Caco-2 (cell line): ENCODE measurements at regions not wholly inside any gene's neighbourhood (a gene's known extent, or its start where the extent isn't known, plus 50 kb on each side); places are given as distances from the start of the nearest gene placed in this dataset.

Experiments used
- BruUV-seq: library from RNA; stranded (reverse); fragments of 400-500 nt; replicated peaks from 2 replicates; lab custom pipeline; 2021; lab: Mats Ljungman, UMichigan
- CTCF ChIA-PET: fragments of 300-600 bp; sonication (Branson Sonifier 250); formaldehyde crosslinking; loops from one replicate; lab custom pipeline; 2022; ENCODE audit warnings: antibody characterized with exemption; lab: Charles Lee
- POLR2A ChIA-PET: fragments of 300-600 bp; sonication (Branson Sonifier 250); formaldehyde crosslinking; loops from one replicate; lab custom pipeline; 2022; ENCODE audit warnings: antibody characterized with exemption; lab: Charles Lee
- DNase-seq, 2 experiments: peaks; one replicate each; pipeline versions ENCODE4 v3.0.0 to v3.0.0-alpha.2; 2020 to 2022
- H3K27me3 ChIP-seq: replicated peaks from 2 replicates; pipeline ENCODE4 v1.6.0; 2011; ENCODE audit warnings: low read length; ENCODE audit not compliant: control insufficient read depth, insufficient read depth
- H3K36me3 ChIP-seq: 2 replicates; pipeline ENCODE4 v1.5.1; 2011; ENCODE audit warnings: low read length; ENCODE audit not compliant: control insufficient read depth, insufficient read depth
- H3K4me1 ChIP-seq: fragments of 250-450 bp; sonication (Bioruptor Pico); 2 replicates; pipeline ENCODE4 v1.5.1; 2020; ENCODE audit warnings: mild to moderate bottlenecking
- H3K4me3 ChIP-seq: 2 replicates; pipeline ENCODE4 v1.5.1; 2011; ENCODE audit warnings: low read depth, mild to moderate bottlenecking, control low read depth, low read length
- H3K9me3 ChIP-seq: fragments of 250-450 bp; sonication (Bioruptor Pico); 2 replicates; pipeline ENCODE4 v1.5.1; 2020; ENCODE audit warnings: mild to moderate bottlenecking, moderate library complexity
- H3K27ac Mint-ChIP-seq: one replicate; pipeline ENCODE4 v1.8.0; 2022; ENCODE audit warnings: mixed read lengths; ENCODE audit not compliant: unreplicated experiment
- H3K27me3 Mint-ChIP-seq: one replicate; pipeline ENCODE4 v1.8.0; 2022; ENCODE audit warnings: mixed read lengths; ENCODE audit not compliant: insufficient read depth, unreplicated experiment
- H3K36me3 Mint-ChIP-seq: one replicate; pipeline ENCODE4 v1.8.0; 2022; ENCODE audit warnings: mild to moderate bottlenecking, mixed read lengths; ENCODE audit not compliant: insufficient read depth, unreplicated experiment
- H3K4me1 Mint-ChIP-seq: one replicate; pipeline ENCODE4 v1.8.0; 2022; ENCODE audit warnings: low read depth, mixed read lengths; ENCODE audit not compliant: unreplicated experiment
- H3K4me3 Mint-ChIP-seq: one replicate; pipeline ENCODE4 v1.8.0; 2022; ENCODE audit warnings: mild to moderate bottlenecking, moderate library complexity, mixed read lengths; ENCODE audit not compliant: unreplicated experiment
- H3K9me3 Mint-ChIP-seq: one replicate; pipeline ENCODE4 v1.8.0; 2022; ENCODE audit warnings: mixed read lengths; ENCODE audit not compliant: unreplicated experiment
- intact Hi-C: fragments of 100-400 bp; cut with micrococcal nuclease; formaldehyde crosslinking; loops from one replicate; pipeline ENCODE4 v1.10.0; 2022; ENCODE audit not compliant: unreplicated experiment
- TF ChIP-seq, protein P1 (sequence below), 2 experiments: fragments of 200-600 bp in 1 of 2; IDR thresholded peaks; 1 replicate in 1 of 2; 2 replicates in 1 of 2; pipeline versions ENCODE4 v1.5.1 to v1.8.0; 2011 to 2022; ENCODE audit warnings: antibody characterized with exemption in 1 of 2, control low read depth in 1 of 2, inconsistent platforms in 1 of 2, low read depth in 1 of 2, low read length in 1 of 2, mild to moderate bottlenecking in 1 of 2, moderate library complexity in 1 of 2; ENCODE audit not compliant: insufficient read depth in 1 of 2, severe bottlenecking in 1 of 2, unreplicated experiment in 1 of 2

- Histone ChIP-seq H3K36me3 (no peaks in the 10 kb centered on the region), H3K27me3 (no peaks in the 10 kb centered on the region), H3K4me3 (no peak overlapping the region), H3K4me1 (no peaks in the 10 kb centered on the region), H3K9me3 (peaks cover 4% of the 10 kb centered on the region; the same call in 1 of the 2 replicates)
- intact Hi-C loops, result no loop called here
- ChIA-PET POLR2A (no interaction called here), CTCF (no interaction called here)
- TF ChIP-seq, protein P1, sequence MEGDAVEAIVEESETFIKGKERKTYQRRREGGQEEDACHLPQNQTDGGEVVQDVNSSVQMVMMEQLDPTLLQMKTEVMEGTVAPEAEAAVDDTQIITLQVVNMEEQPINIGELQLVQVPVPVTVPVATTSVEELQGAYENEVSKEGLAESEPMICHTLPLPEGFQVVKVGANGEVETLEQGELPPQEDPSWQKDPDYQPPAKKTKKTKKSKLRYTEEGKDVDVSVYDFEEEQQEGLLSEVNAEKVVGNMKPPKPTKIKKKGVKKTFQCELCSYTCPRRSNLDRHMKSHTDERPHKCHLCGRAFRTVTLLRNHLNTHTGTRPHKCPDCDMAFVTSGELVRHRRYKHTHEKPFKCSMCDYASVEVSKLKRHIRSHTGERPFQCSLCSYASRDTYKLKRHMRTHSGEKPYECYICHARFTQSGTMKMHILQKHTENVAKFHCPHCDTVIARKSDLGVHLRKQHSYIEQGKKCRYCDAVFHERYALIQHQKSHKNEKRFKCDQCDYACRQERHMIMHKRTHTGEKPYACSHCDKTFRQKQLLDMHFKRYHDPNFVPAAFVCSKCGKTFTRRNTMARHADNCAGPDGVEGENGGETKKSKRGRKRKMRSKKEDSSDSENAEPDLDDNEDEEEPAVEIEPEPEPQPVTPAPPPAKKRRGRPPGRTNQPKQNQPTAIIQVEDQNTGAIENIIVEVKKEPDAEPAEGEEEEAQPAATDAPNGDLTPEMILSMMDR (IDR thresholded peaks at IDR 0.05; ENCODE audit: insufficient read depth in 1 of 2, low read depth in 1 of 2, low read length in 1 of 2, severe bottlenecking in 1 of 2, unreplicated experiment in 1 of 2), result no peak
- no peak for DNase-seq
- H3K36me3 Mint-ChIP-seq, result no peaks in the 10 kb centered on the region
- H3K4me1 Mint-ChIP-seq, result no peaks in the 10 kb centered on the region
- H3K27me3 Mint-ChIP-seq, result peaks cover 11% of the 10 kb centered on the region
- H3K4me3 Mint-ChIP-seq, result no peak overlapping the region
- BruUV-seq, result no TSS peak
- H3K9me3 Mint-ChIP-seq, result peaks cover 5% of the 10 kb centered on the region
- no peak overlapping the region for H3K27ac Mint-ChIP-seq
These were observed 145.3 kb downstream of the SP3 start for GRCh38 chr2:173819852-173820251.

DNA sequence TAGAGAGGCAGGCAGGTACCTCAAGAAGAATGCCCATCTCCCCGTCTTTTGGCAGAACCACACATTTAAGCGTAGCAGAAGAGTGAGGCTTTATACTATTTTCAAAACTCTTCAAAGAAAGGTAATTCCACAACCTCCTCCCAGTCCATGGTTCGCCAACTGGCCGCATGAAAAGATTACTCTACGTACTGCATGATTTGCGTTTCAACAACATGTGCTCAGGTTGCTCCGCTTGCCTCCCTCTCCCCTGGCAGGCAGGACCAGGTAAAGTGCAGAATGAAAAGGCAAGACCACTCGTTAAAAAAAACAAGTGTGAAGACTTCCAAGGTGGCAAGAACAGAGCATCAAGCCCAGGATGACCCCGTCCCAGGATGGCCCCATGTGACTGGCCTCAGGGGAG lies 143.7 kb downstream of the SP3 start:
- Mint-ChIP-seq H3K4me3 (no peak overlapping the region), H3K27me3 (peaks cover 9% of the 10 kb centered on the region), H3K36me3 (no peaks in the 10 kb centered on the region), H3K9me3 (no peaks in the 10 kb centered on the region), H3K4me1 (no peaks in the 10 kb centered on the region), H3K27ac (no peak overlapping the region)
- Histone ChIP-seq H3K4me1 (no peaks in the 10 kb centered on the region), H3K9me3 (peaks cover 4% of the 10 kb centered on the region; the same call in 1 of the 2 replicates), H3K27me3 (no peaks in the 10 kb centered on the region), H3K4me3 (no peak overlapping the region), H3K36me3 (no peaks in the 10 kb centered on the region)
- BruUV-seq, result no TSS peak
- ChIA-PET POLR2A (no interaction called here), CTCF (no interaction called here)
- no peak for DNase-seq
- TF ChIP-seq, protein P1 (IDR thresholded peaks at IDR 0.05; ENCODE audit: insufficient read depth in 1 of 2, low read depth in 1 of 2, low read length in 1 of 2, severe bottlenecking in 1 of 2, unreplicated experiment in 1 of 2), result no peak
- intact Hi-C loops, result no loop called here

DNA sequence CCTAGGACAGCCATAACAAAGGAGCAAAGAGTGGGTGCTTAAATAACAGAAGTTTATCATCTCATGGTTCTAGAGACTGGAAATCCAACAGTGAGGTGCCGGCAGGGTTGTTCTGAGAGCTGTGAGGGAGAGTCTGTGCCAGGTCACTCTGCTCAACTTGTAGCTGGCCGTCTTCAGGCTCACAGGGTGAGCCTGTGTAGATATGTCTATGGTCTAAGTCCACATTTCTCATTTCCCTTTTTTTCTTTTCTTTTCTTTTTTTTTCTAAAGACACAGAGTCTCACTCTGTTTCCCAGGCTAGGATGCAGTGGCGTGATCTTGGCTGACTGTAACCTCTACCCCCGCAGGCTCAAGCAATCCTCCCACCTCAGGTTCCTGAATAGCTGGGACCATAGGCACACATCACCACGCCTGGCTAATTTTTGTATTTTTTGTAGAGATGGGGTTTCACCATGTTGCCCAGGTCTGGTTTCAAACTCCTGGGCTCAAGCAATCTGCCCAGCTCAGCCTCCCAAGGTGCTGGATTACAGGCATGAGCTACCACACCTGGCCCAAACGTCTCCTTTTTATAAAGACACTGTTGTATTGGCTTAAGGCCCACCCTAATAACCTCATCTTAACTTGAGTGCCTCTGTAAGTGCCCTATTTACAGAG lies 142.2 kb downstream of the SP3 start:
- ChIA-PET POLR2A (no interaction called here), CTCF (interaction anchor here (0.6 kb wide), 2 partner anchors 81 to 82 kb away, joined by 3 read pairs; no protein-coding TSS in a partner anchor)
- no peaks in the 10 kb centered on the region for H3K9me3 Mint-ChIP-seq
- H3K9me3 ChIP-seq, result peaks cover 4% of the 10 kb centered on the region; the same call in 1 of the 2 replicates
- BruUV-seq, result no TSS peak
- no peak overlapping the region for H3K4me3 Mint-ChIP-seq
- intact Hi-C loops, result no loop called here
- H3K27me3 ChIP-seq, result no peaks in the 10 kb centered on the region
- H3K27ac Mint-ChIP-seq, result no peak overlapping the region
- H3K4me1 Mint-ChIP-seq, result no peaks in the 10 kb centered on the region
- H3K4me1 ChIP-seq, result no peaks in the 10 kb centered on the region
- no peaks in the 10 kb centered on the region for H3K36me3 ChIP-seq
- H3K4me3 ChIP-seq, result no peak overlapping the region
- H3K27me3 Mint-ChIP-seq, result peaks cover 11% of the 10 kb centered on the region
- no peak for DNase-seq
- H3K36me3 Mint-ChIP-seq, result no peaks in the 10 kb centered on the region
- TF ChIP-seq, protein P1 (IDR thresholded peaks at IDR 0.05; ENCODE audit: insufficient read depth in 1 of 2, low read depth in 1 of 2, low read length in 1 of 2, severe bottlenecking in 1 of 2, unreplicated experiment in 1 of 2), result no peak
